GM12878 (cell line): ENCODE measurements at regions not wholly inside any gene's neighbourhood (a gene's known extent, or its start where the extent isn't known, plus 50 kb on each side); places are given as distances from the start of the nearest gene placed in this dataset.

Source experiments
- CHD4 ChIP-seq: fragments of 200-600 bp; sonication (generic); IDR thresholded peaks from 2 replicates; pipeline ENCODE4 v1.6.1; 2016; ENCODE audit warnings: mild to moderate bottlenecking
- CREM ChIP-seq: IDR thresholded peaks from 2 replicates; pipeline ENCODE4 v1.6.1; 2014; ENCODE audit warnings: antibody characterized with exemption, low read depth
- DPF2 ChIP-seq: fragments of 450-650 bp; IDR thresholded peaks from 2 replicates; pipeline ENCODE4 v1.6.1; 2017; ENCODE audit warnings: mild to moderate bottlenecking
- ELK1 ChIP-seq: IDR thresholded peaks from 2 replicates; pipeline ENCODE4 v1.6.1; 2012; ENCODE audit warnings: low read depth, low read length, improper control_type of control experiment
- ETV6 ChIP-seq, 2 experiments: fragments of 450-650 bp in 1 of 2; IDR thresholded peaks in 1 of 2; conservative IDR thresholded peaks in 1 of 2; 2 replicates each; pipeline ENCODE4 v1.6.1; 2014; ENCODE audit warnings: antibody characterized with exemption in 1 of 2, borderline replicate concordance in 1 of 2, low read depth in 1 of 2, mild to moderate bottlenecking in 1 of 2, moderate library complexity in 1 of 2
- FOXK2 ChIP-seq: fragments of 450-650 bp; IDR thresholded peaks from 2 replicates; pipeline ENCODE4 v1.6.1; 2017; ENCODE audit warnings: mild to moderate bottlenecking, moderate library complexity
- GATAD2B ChIP-seq: fragments of 450-650 bp; conservative IDR thresholded peaks from 2 replicates; pipeline ENCODE4 v1.6.1; 2017; ENCODE audit warnings: low read depth, mild to moderate bottlenecking, moderate library complexity
- HDAC6 ChIP-seq: fragments of 200-600 bp; sonication (generic); IDR thresholded peaks from one replicate; pipeline ENCODE4 v1.8.0; 2017; ENCODE audit warnings: antibody characterized with exemption; ENCODE audit not compliant: unreplicated experiment
- JUND ChIP-seq: IDR thresholded peaks from 2 replicates; pipeline ENCODE4 v1.6.1; 2012; ENCODE audit warnings: low read depth, mild to moderate bottlenecking, low read length, improper control_type of control experiment, moderate library complexity
- MEF2A ChIP-seq: IDR thresholded peaks from 2 replicates; pipeline ENCODE4 v1.6.1; 2011; ENCODE audit warnings: low read depth, mild to moderate bottlenecking, low read length, moderate library complexity; ENCODE audit not compliant: insufficient read depth
- NBN ChIP-seq: fragments of 450-650 bp; IDR thresholded peaks from 2 replicates; pipeline ENCODE4 v1.6.1; 2016
- NR2F1 ChIP-seq: fragments of 450-650 bp; conservative IDR thresholded peaks from 2 replicates; pipeline ENCODE4 v1.6.1; 2017; ENCODE audit warnings: mild to moderate bottlenecking
- POU2F2 ChIP-seq: IDR thresholded peaks from 3 replicates; pipeline ENCODE4 v1.6.1; 2011; ENCODE audit warnings: low read depth, mild to moderate bottlenecking, low read length, borderline replicate concordance
- RCOR1 ChIP-seq: conservative IDR thresholded peaks from 2 replicates; pipeline ENCODE4 v1.6.1; 2012; ENCODE audit warnings: low read depth, low read length, improper control_type of control experiment
- RUNX3 ChIP-seq: IDR thresholded peaks from 2 replicates; pipeline ENCODE4 v1.6.1; 2012; ENCODE audit warnings: low read length, inconsistent platforms
- SIX5 ChIP-seq: IDR thresholded peaks from 2 replicates; pipeline ENCODE4 v1.6.1; 2011; ENCODE audit warnings: mild to moderate bottlenecking, low read depth, low read length, moderate library complexity; ENCODE audit not compliant: severe bottlenecking
- SREBF1 ChIP-seq: IDR thresholded peaks from 2 replicates; pipeline ENCODE4 v1.6.1; 2012; ENCODE audit warnings: mild to moderate bottlenecking, low read length
- STAT3 ChIP-seq: IDR thresholded peaks from 2 replicates; pipeline ENCODE4 v1.6.1; 2011; ENCODE audit warnings: low read depth, low read length, improper control_type of control experiment
- SUPT20H ChIP-seq: IDR thresholded peaks from 2 replicates; pipeline ENCODE4 v1.6.1; 2011; ENCODE audit warnings: low read depth, mild to moderate bottlenecking, low read length, moderate library complexity, borderline replicate concordance; ENCODE audit not compliant: control insufficient read depth
- TAF1 ChIP-seq: IDR thresholded peaks from 2 replicates; pipeline ENCODE4 v1.6.1; 2011; ENCODE audit warnings: mild to moderate bottlenecking, low read depth, low read length, borderline replicate concordance
- TCF12 ChIP-seq: IDR thresholded peaks from 2 replicates; pipeline ENCODE4 v1.6.1; 2011; ENCODE audit warnings: low read depth, mild to moderate bottlenecking, low read length
- USF2 ChIP-seq: IDR thresholded peaks from 2 replicates; pipeline ENCODE4 v1.6.1; 2011; ENCODE audit warnings: low read depth, low read length, improper control_type of control experiment, borderline replicate concordance
- YBX1 ChIP-seq: fragments of 450-650 bp; IDR thresholded peaks from 2 replicates; pipeline ENCODE4 v1.6.1; 2016; ENCODE audit warnings: antibody characterized with exemption
- ZBTB11 ChIP-seq: fragments of 450-650 bp; formaldehyde crosslinking; IDR thresholded peaks from 2 replicates; pipeline ENCODE4 v1.5.0; 2022; ENCODE audit warnings: mild to moderate bottlenecking, missing genetic modification characterization
- ZBTB33 ChIP-seq: fragments of 450-650 bp; IDR thresholded peaks from 2 replicates; pipeline ENCODE4 v1.6.1; 2017; ENCODE audit warnings: mild to moderate bottlenecking
- ZNF384 ChIP-seq: IDR thresholded peaks from 2 replicates; pipeline ENCODE4 v1.6.1; 2012; ENCODE audit warnings: low read depth, mild to moderate bottlenecking, low read length, improper control_type of control experiment, borderline replicate concordance

- 0 out of 2 replicates have a peak, but pooled peaks have one; percentile 14 for TF ChIP-seq TCF12
- TF ChIP-seq DPF2 = no peak; the same call in none of the 2 replicates
- TF ChIP-seq CHD4 = no peak
- TF ChIP-seq ZNF384 = peak; percentile 88
- peak; percentile 26; the same call in 1 of the 2 replicates for TF ChIP-seq USF2
- peak; percentile 97 for TF ChIP-seq MEF2A
- TF ChIP-seq JUND = no peak
- TF ChIP-seq ZBTB33 = no peak
- TF ChIP-seq ELK1 = no peak
- TF ChIP-seq NBN = no peak
- TF ChIP-seq NR2F1 = 0 out of 2 replicates have a peak, but pooled peaks have one; percentile 35
- TF ChIP-seq SREBF1 = no peak
- no peak for TF ChIP-seq FOXK2
- TF ChIP-seq YBX1 = no peak
- no peak for TF ChIP-seq RCOR1
- TF ChIP-seq CREM = peak; percentile 69
- no peak for TF ChIP-seq HDAC6
- no peak for TF ChIP-seq ETV6 (conservative IDR thresholded peaks at IDR 0.05 in 1 of 2, IDR thresholded peaks at IDR 0.05 in 1 of 2; ENCODE audit: borderline replicate concordance in 1 of 2, low read depth in 1 of 2)
- no peak for TF ChIP-seq TAF1
- TF ChIP-seq RUNX3 = peak; percentile 69
- 0 out of 3 replicates have a peak, but pooled peaks have one; percentile 39 for TF ChIP-seq POU2F2
- 0 out of 2 replicates have a peak, but pooled peaks have one; percentile 4 for TF ChIP-seq GATAD2B
- TF ChIP-seq STAT3 = no peak
- TF ChIP-seq ZBTB11 (CRISPR knock-in tag) = no peak
- no peak for TF ChIP-seq SIX5
- TF ChIP-seq SUPT20H = no peak
These were observed 78.8 kb upstream of the ANKRD1 start (continued) for GRCh38 chr10:90999512-91000172.
